ENCODE measurements at regions not wholly inside any gene's neighbourhood (a gene's known extent, or its start where the extent isn't known, plus 50 kb on each side); places are given as distances from the start of the nearest gene placed in this dataset.

DNA sequence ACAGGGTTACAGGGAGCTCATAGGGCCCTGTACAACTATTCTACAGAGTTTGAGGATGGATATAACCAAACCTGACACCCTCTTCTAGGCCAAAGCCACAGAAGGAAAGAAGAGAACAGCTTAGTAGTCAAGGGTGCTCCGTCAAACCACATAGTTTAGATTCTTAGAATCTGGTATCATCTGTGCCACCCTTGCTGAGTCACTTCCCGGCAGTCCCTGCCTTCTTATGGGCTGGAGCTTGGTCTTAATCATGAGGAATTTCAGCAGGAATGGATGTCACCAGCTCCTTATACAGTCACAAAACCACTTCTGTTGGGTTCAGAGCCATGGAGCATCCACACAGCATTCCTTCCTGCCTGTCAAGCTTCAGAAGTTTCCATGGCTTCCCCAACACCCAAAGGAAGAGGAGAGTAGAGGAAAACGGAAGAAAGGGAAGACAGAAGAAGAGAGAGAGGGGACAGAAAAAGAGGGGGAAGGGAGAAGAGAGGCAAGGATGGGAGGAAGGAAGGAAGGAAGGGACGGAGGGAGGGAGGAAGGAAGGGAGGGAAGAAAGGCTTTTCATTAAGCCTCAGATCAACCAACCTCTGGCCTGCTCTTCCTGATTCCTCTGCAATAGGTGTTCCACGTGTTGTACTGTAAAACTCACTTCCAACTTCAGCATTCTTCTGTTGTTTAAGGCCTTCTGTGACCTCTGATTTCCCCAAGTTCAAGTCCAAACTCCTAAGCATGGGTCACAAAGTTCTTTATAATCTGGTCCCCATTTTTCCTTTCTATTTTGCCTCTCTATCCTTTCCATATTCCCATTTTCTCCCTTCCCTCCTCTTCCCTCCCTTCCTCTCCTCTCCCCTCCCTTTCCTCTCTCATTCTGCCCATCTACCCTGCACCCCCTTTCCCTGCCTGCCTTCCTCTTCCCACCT, 246.1 kb upstream of the TNP1 start:
- TF ChIP-seq, protein P1, sequence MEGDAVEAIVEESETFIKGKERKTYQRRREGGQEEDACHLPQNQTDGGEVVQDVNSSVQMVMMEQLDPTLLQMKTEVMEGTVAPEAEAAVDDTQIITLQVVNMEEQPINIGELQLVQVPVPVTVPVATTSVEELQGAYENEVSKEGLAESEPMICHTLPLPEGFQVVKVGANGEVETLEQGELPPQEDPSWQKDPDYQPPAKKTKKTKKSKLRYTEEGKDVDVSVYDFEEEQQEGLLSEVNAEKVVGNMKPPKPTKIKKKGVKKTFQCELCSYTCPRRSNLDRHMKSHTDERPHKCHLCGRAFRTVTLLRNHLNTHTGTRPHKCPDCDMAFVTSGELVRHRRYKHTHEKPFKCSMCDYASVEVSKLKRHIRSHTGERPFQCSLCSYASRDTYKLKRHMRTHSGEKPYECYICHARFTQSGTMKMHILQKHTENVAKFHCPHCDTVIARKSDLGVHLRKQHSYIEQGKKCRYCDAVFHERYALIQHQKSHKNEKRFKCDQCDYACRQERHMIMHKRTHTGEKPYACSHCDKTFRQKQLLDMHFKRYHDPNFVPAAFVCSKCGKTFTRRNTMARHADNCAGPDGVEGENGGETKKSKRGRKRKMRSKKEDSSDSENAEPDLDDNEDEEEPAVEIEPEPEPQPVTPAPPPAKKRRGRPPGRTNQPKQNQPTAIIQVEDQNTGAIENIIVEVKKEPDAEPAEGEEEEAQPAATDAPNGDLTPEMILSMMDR (conservative IDR thresholded peaks at IDR 0.05): no peak
- no peak for TF ChIP-seq EZH2 (IDR thresholded peaks at IDR 0.05; ENCODE audit: low read depth)

Measured in PC-9 (cell line).